HG03571 (cell line): ENCODE measurements at regions not wholly inside any gene's neighbourhood (a gene's known extent, or its start where the extent isn't known, plus 50 kb on each side); places are given as distances from the start of the nearest gene placed in this dataset.
A peak's percentile ranks its signal among the peaks of the same experiment; 100 is the strongest.

Source experiments
- ATAC-seq: cut with Tn5 transposase; IDR thresholded peaks from one replicate; pipeline ENCODE4 v1.9.1; 2021; ENCODE audit not compliant: unreplicated experiment

DNA sequence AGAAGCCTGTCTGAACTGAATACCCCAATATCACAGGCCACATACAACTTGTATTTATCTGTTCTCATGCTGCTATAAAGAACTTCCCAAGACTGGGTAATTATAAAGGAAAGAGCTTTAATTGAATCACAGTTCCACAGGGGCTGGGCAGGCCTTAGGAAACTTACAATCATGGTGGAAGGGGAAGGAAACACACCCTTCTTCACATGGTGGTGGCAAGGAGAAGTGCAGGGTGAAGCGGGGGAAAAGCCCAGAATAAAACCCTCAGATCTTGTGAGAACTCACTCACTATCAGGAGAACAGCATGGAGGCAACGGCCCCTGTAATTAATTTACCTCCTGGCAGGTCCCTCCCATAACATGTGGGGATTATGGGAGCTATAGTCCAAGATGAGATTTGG lies 50.3 kb upstream of the FNDC1 start:
- ATAC-seq: no peak

DNA sequence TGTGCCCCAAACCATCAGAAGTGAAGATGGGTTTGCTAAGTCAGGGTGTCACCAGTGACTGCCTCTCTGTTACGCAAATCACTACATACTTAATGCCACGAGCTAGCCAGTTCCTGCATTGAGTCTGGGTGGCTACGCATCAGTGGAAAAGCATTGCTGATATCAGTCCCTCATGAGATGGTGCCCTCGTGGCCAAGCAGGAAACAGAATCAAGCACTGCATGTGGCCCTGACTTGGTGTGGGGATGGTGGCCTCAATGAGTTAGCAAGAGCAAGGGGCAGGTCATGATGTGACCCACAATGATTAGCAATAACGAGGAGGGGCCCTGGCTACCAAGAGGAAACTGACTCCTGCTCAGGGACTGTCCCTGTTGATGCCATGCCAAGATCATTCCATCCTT lies 51.6 kb upstream of the FNDC1 start:
- no peak for ATAC-seq

GRCh38 chr6:159117046-159117445 lies 52.2 kb upstream of the FNDC1 start:
- no peak for ATAC-seq

GRCh38 chr6:159116343-159116742 lies 52.9 kb upstream of the FNDC1 start:
- peak; percentile 63 for ATAC-seq

DNA sequence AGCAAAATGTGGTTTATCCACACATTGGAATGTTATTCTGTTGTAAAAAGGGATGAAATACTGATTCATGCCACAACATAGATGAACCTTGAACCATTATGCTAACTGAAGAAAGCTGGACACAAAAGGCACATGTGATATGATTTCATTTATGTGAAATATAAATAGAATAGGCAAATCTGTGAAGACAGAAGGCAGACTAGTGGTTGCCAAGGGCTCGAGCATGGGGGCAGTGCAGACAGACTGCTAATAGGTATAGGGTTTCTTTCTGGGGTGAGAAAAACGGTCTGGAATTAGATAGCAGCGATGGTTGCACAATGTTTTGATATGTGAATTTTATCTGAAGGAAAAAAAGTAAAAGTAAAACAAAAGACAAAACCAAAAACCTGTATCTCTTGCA lies 54.6 kb upstream of the FNDC1 start:
- ATAC-seq: no peak

GRCh38 chr6:159113223-159113622 lies 56.0 kb upstream of the FNDC1 start:
- ATAC-seq: no peak

DNA sequence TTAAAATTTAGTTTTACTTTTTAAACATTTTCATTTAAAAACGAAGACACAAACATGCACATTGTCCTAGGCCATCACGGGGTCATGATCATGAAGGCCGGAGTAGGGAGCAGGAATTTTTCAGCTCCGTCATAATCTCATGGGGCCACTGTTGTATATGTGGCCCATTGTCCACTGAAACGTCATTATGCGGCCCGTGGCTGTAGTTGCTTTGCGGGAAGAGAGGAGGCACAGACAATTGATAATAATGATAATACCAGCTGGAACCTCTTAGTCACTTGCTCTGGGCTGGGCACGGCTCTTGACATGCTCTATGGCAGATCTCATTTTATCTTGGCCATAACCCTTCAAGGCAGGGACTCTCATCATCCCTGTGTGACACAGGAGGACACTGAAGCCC lies 56.5 kb upstream of the FNDC1 start:
- no peak for ATAC-seq

DNA sequence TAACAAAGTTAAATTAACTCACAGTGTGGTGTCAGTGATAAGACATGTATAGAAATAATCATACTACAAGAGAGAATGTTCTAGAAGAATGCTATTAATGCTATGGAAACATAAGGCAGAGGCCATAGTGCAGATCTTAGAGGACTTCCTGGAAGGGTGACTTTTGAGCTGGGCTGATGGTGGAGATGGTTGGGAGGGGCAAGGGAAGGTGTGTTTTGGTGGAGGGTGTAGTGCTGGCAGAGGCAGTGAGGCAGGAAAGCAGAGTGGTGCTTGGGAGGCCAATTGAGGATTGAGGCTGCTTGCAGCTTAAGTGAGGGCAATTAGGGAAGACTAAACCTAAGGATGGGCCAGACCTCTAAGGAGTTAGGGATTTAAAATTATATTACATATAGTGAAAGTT lies 58.5 kb upstream of the FNDC1 start:
- ATAC-seq: no peak

DNA sequence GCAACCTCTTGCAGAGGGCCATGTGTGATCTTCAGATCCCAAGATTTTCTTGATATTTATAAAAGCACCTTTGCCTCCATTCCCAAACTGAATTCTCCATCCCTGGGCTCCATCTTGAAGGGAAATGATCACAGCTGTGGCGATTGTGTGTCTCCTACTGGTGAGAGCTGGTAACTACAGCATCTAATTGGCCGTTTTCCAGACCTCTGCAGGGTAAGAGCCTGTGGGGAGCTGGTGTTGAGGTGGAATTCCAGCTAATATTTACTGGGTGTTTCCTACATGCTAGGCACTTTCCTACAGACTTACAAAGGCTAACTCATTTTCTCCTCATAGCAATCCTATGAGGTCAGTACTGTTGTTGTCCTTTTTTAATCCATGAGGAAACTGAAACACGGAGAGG lies 59.2 kb upstream of the FNDC1 start:
- no peak for ATAC-seq

GRCh38 chr6:159109391-159109790 lies 59.8 kb upstream of the FNDC1 start:
- no peak for ATAC-seq

GRCh38 chr6:159108426-159108985 lies 60.7 kb upstream of the FNDC1 start:
- no peak for ATAC-seq

GRCh38 chr6:159107451-159108260 lies 61.5 kb upstream of the FNDC1 start:
- ATAC-seq: no peak

- peak; percentile 80 for ATAC-seq
These were observed 61.9 kb upstream of the TAGAP start for GRCh38 chr6:159106627-159107241.

DNA sequence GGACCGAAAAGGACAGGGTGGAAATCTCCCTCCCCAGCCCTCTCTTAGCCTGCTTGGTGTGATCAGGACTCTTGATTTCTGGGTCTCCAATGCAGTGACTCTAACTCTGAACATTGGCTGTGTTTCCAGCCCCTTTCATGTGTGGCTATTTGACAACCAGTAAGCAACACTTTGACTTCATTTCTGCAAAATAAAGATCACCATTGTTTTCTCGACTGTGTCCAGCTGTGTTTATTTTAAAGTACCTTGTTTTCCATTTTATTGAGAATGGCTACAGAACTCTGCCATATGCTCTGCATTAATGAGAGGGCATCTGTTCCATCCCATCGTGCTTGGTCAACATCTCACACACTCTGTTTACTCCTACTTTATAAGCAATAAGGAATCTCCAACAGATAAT lies 60.9 kb upstream of the TAGAP start:
- no peak for ATAC-seq

DNA sequence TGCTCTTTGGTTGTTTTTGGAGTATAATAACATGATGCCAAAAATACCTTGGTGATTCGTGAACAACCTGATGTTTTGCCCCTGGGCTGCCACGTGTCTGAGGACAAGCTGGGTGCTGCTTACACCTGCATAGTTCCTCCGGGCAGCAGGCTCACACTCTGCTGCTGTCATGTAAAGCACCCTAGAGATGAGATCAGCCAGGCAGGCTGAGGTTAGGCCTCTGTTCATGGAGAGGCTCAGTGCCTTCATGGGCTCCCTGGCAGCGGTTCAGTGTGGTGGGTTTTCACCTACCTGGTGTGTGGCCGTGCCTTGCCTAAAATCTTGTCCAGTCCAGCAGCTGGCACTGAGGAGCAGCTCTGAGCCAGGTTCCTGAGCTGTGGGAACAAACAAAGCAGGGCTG lies 60.1 kb upstream of the TAGAP start:
- no peak for ATAC-seq

DNA sequence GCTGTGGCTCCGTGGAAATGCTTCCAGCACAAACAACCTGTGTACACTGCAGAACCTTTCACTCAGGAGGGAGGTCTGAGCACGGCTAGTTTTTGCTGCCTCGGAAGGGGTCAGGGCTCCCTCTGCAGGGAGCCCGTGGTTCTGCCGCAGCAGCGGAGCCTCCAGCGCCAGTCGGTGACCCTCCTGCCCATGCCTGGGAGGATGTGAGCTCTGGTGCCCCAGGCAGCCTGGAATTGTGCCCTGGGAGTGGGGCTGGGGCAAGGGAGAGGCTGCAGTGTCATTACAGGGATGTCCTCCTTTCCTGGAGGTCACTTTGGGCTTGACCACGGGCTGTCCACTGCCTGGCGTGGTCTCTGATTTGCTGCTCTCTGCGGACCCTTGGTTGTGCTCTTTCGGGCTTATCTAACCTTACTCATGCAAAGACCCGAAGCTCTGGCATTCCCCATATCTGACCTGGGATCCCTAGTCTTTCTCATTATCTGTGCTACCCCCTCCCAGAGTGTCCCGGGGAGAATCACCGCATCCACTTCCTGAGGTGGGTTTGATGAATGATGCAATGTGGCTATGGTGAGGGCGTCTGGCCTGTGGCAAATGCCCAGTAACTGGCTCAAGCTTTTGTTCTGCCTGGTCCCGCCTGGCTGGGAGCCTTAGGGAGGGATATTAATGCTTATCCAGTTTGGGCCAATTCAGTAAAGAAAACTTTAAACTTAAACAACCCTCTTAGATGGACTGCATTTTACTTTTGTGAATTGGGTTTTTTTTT lies 59.6 kb upstream of the TAGAP start:
- no peak for ATAC-seq

DNA sequence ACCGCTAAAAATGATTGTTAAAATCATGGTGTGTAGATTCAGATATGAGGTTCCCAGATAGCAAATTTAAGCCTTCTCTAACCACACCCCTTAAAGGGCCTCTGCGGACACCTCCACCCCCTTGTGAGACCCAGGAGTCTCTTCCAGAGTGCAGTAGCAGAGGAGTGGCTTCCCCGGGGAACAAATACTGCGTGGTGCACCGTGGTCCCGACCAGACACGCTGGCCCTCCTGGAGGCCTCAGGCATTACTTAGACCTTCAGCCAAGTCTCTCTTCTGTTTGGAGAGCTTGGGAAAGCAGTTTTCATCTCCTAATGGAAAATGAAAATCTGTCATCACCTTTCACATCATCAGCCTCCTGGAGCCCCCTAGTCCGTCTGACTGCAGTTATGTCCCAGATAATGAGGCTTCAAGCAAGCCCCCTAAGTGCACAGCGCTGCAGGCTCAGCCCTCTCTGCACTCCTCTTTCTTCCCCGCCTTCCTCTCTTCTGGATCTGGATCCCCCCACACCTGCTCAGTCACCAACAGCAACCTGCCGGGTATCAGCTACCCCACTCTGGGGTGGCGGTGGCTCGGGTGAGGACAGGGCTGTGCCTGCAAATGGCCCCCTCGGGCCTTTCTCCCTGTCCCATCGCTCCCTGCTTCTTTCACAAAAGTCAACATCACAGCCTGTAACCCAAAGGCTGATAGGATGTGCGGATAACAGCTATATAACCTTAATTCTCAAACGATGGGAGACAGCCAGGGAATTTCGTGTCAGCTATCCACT lies 58.8 kb upstream of the TAGAP start:
- no peak for ATAC-seq

GRCh38 chr6:159102373-159103160 lies 57.8 kb upstream of the TAGAP start:
- ATAC-seq: no peak

DNA sequence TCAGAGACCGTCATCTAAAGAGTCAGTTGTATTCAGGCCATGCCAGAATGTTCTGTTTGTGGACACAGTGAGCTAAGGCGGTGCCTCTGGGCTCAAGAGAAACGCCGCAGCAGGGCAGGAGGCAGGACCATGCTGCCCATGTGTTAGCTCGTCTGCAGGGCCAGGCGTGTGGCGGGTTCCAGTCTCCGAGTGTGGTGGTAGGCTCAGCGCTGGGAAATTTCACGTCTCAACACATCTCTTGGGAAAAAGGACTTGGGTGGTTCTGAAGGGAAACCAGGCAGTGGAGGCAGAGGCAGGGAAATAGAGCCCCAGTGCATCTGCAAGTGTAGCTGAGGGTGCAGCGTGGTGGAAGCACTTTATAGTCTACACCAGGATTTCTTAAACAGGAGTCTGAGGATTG lies 56.9 kb upstream of the TAGAP start:
- ATAC-seq: no peak
